NB4 (cell line): ENCODE measurements at regions not wholly inside any gene's neighbourhood (a gene's known extent, or its start where the extent isn't known, plus 50 kb on each side); places are given as distances from the start of the nearest gene placed in this dataset.
A peak's percentile ranks its signal among the peaks of the same experiment; 100 is the strongest.
"Not testable (repeated sequence)": the region's sequence is repeated elsewhere in the genome, so short reads cannot be mapped to it uniquely, and the experiment has no call there.

ENCODE experiments used
- DNase-seq: peaks from one replicate; pipeline ENCODE4 v3.0.0; 2010; ENCODE audit warnings: low read depth
- H3K4me3 ChIP-seq: one replicate; pipeline ENCODE4 v1.5.1; 2011; ENCODE audit warnings: mild to moderate bottlenecking, low read depth, low read length, moderate library complexity
- MAX ChIP-seq: IDR thresholded peaks from 2 replicates; pipeline ENCODE4 v1.6.1; 2011; ENCODE audit warnings: low read depth, low read length
- MYC ChIP-seq: IDR thresholded peaks from 2 replicates; pipeline ENCODE4 v1.6.1; 2011; ENCODE audit warnings: low read depth, low read length
- POLR2A ChIP-seq: IDR thresholded peaks from 2 replicates; pipeline ENCODE4 v1.6.1; 2011; ENCODE audit warnings: mild to moderate bottlenecking; ENCODE audit not compliant: insufficient read length; ENCODE audit errors: extremely low read depth
- TF ChIP-seq, protein P1 (sequence below): IDR thresholded peaks from one replicate; pipeline ENCODE4 v1.5.1; 2012; ENCODE audit warnings: low read depth, low read length

DNA sequence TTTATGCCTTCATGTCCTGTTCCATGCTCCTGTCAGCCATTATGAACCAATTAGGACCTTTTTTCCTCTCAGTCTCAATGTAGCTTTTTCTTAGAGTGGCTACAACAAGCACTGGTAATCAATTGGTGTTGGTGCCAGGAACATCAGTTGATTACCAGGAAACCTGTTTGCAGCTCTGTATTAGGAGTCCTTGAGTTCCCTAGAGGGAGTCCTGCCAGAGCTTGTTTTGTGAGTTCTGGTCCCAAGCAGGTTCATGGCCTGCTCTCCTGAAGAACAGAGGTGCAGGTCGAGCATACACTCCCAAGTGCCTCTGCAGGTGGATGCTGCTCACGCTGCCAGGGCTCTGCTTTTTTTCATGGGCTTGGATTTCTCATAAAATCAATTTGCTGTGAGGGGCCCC is 137.9 kb upstream of the PRR23C start:
- no peak overlapping the region for H3K4me3 ChIP-seq
- TF ChIP-seq MAX (no peak), MYC (no peak), POLR2A (no peak)
- TF ChIP-seq, protein P1, sequence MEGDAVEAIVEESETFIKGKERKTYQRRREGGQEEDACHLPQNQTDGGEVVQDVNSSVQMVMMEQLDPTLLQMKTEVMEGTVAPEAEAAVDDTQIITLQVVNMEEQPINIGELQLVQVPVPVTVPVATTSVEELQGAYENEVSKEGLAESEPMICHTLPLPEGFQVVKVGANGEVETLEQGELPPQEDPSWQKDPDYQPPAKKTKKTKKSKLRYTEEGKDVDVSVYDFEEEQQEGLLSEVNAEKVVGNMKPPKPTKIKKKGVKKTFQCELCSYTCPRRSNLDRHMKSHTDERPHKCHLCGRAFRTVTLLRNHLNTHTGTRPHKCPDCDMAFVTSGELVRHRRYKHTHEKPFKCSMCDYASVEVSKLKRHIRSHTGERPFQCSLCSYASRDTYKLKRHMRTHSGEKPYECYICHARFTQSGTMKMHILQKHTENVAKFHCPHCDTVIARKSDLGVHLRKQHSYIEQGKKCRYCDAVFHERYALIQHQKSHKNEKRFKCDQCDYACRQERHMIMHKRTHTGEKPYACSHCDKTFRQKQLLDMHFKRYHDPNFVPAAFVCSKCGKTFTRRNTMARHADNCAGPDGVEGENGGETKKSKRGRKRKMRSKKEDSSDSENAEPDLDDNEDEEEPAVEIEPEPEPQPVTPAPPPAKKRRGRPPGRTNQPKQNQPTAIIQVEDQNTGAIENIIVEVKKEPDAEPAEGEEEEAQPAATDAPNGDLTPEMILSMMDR = no peak
- DNase-seq = no peak

DNA sequence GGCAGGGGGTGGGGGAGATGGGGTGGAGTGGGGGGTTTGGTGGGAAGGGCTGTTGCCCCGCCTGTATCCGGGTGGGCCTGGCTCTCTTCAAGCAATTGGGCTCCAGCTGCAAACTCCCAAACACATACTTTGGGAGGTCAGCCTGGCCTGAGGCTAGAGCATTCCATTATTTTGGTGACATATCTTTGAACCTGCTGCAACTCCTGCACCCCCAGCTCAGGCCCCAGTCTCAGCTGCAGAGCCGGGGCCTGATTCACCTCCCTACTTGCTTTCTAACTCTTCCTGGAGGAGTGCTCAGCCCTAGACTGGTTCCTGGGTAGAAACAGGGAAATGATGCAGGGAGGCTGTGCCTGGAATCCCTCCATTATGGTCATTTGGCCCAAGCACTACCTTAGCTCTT is 140.8 kb upstream of the PRR23C start:
- no peak for TF ChIP-seq POLR2A
- TF ChIP-seq MAX = no peak
- TF ChIP-seq, protein P1 = no peak
- no peak for TF ChIP-seq MYC
- DNase-seq = no peak
- no peak overlapping the region for H3K4me3 ChIP-seq

- no peak for TF ChIP-seq POLR2A
- TF ChIP-seq MYC = no peak
- H3K4me3 ChIP-seq = no peak overlapping the region
Measured at GRCh38 chr3:139187154-139187553, 142.5 kb upstream of the PRR23C start.

GRCh38 chr3:139187648-139188047 is 143.0 kb upstream of the PRR23C start:
- DNase-seq = peak; percentile 14
- no peak overlapping the region for H3K4me3 ChIP-seq
- TF ChIP-seq MAX = no peak
- TF ChIP-seq, protein P1 = no peak
- TF ChIP-seq MYC = no peak
- TF ChIP-seq POLR2A = no peak

More at GRCh38 chr3:139187154-139187553, 142.5 kb upstream of the PRR23C start:
- no peak for DNase-seq

DNA sequence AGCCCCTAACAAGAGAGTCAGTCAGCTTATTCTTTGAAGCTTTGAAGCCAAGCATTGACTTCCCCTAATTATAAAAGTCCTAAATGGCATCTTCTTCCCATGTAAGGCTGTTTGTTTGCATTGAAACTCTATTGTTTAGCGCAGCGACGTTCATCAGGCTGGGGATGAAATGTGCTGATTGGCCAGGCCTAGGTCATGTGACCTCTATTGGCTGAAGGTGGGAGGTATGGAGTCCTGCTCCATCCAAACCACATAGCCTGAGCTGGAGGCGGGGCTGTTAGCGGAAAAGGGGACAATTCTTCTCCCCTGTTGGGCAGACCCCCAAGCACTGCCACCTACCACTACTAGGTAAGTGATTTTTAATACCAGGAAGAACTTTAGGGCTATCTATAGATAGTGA is 145.3 kb upstream of the PRR23C start:
- no peak for DNase-seq
- TF ChIP-seq MYC (no peak), POLR2A (no peak), MAX (no peak)
- TF ChIP-seq, protein P1 = no peak
- no peak overlapping the region for H3K4me3 ChIP-seq

DNA sequence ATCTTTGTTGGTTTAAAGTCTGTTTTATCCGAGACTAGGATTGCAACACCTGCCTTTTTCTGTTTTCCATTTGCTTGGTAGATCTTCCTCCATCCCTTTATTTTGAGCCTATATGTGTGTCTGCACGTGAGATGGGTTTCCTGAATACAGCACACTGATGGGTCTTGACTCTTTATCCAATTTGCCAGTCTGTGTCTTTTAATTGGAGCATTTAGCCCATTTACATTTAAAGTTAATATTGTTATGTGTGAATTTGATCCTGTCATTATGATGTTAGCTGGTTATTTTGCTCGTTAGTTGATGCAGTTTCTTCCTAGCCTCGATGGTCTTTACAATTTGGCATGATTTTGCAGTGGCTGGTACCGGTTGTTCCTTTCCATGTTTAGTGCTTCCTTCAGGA is 149.4 kb upstream of the MRPS22 start:
- not testable (repeated sequence) for DNase-seq, H3K4me3 ChIP-seq

DNA sequence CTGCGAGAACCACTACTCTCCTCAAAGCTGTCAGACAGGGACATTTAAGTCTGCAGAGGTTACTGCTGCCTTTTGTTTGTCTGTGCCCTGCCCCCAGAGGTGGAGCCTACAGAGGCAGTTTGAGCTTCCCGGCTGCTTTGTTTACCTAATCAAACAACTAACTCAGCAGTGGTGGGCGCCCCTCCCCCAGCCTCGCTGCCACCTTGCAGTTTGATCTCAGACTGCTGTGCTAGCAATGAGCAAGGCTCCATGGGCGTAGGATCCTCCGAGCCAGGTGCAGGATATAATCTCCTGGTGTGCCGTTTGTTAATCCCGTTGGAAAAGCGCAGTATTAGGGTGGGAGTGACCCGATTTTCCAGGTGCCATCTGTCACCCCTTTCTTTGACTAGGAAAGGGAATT is 147.7 kb upstream of the MRPS22 start:
- H3K4me3 ChIP-seq, DNase-seq: not testable (repeated sequence)
